ENCODE measurements at regions not wholly inside any gene's neighbourhood (a gene's known extent, or its start where the extent isn't known, plus 50 kb on each side); places are given as distances from the start of the nearest gene placed in this dataset.

DNA sequence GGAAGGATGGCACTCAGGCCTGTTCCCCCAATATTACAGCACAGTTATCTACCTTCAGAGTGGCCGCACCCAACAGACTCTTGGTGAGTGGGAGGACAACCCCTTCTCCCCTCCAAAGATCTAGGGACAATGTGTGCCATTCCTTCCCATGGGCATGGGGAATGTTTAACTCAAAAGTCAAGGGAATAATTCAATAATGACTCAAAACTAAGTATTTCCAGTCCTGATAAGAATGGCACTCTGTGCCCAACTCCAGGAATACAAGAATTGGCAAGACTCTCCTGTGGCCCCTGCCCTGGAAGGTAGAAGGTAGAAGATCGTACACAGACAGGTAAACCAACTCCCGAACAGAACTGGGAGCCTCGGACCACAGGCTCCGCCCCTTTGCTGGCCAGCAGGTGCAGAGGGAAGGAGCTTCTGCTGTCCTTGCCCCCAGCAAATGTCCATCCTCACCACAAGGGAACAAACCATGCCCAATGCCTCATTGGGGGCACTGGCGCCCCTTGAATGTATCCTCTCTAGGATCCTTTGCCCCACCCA lies 514.0 kb downstream of the NPHP4 start:
- DNase-seq: no peak

DNA sequence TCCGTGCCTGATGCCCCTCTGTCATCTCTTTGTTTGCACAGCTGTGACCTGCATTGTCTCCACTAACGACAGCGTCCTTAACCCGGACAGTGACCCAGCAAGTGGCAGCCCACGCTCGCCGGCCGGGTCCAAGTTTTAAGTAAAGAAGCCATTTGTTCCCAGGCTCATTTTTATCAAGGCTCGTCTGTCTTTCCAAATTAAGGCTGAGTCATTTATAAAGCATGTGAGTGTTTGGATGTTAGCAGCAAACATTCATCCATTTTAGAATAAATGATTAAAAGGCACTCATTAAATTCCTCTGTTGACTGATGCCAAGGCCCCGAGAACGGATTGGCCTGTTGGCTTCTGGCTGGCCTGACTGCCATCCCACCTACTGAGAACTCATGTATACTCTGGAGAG lies 514.5 kb downstream of the NPHP4 start:
- peak in 15 of 51 donors; percentile 11 to 64 (median 28) for DNase-seq

DNA sequence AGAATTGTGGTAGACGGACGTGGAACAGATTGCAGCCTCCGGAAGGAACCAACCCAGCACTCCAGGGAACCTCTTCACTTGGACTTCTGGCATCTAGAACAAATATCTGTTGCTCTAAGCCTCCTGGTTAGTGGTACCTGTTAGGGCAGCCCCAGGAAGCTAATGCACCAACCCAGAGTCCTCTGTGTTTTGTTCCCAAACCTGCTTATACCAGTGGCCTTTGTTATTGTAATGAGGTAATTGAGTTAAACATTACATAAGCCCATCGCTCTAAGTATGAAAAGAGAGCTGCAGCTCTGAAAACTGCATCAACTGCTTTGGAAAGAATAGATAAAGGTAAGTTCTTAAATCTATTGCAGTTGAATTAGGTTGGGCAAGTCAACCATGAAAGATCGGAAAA lies 516.7 kb downstream of the NPHP4 start:
- DNase-seq: no peak

DNA sequence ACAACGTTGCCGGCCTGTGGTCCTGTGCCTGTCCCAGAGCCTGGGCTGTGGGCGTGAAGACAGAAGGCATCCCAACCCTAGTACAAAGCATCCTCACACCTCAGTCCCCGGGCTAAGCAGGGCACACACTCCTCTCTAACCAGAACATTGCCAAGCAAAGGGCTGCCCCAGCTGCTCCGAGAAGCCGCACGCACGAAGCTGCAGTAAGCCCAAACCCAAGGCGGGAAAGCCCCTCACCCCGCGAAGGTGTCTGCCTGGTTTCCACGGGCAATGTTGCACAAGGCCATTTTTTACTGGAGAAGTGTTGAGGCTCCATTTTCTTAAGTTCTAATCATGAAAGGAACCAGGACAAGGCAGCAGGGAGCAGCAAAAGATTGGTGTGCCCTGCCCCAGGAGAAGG lies 519.0 kb downstream of the NPHP4 start:
- DNase-seq: no peak

DNA sequence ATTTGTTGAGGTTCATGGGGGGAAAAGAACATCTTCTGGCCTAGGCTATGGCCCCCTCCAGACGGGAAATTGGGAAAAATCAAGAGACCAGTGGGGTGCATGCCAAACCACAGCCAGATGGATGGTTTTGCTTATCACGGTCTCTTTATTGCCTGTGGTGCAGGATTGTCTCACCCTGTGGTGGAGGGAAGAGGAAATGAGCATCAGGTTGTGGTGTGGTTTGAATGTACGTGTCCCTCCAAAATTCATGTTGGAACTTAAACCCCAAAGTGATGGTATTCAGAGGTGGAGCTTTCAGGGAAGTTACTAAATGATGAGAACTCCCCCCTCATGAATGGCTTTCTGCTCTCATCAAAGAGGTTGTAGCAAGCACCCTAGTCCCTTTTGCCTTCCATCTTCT lies 525.7 kb downstream of the NPHP4 start:
- DNase-seq: no peak

DNA sequence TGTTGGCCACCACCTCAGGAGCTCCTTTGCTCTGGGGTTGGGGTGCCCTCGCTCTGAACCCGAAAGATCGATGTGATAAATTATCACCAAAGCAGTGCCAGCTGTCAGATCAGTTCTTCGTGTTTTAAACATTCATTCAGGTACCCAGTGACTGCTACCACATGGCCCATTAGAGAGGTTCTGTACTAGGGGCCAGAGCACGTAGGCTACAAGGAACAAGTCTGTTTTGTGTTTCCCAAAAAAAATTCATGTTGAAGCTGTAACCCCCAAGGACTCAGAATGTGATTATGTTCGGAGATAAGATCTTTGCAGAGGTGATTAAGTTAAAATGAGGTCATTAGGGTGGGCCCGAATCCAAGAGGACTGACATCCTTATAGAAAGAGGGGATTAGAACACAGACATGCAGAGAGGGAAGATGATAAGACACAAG lies 526.9 kb downstream of the NPHP4 start:
- DNase-seq: no peak

DNA sequence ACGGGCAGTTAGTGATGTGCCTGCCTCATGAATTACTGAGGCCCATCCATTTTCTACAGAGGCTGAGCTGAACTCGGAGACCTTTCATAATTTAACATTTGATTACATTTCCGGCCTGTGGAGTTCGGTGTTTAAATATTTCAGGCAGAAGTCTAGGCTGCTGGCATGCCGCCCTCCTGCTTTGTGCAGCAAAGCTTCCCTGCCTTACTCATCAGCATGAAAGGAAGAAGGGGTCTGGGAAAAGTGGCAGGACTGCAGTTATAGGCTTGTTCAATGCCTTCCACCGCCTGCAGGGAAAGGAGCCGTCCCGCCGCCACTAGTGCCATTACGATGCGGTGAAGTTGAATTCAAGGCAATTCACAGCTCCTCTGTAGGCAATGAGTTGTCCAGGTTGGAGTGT lies 527.9 kb downstream of the NPHP4 start:
- no peak for DNase-seq

DNA sequence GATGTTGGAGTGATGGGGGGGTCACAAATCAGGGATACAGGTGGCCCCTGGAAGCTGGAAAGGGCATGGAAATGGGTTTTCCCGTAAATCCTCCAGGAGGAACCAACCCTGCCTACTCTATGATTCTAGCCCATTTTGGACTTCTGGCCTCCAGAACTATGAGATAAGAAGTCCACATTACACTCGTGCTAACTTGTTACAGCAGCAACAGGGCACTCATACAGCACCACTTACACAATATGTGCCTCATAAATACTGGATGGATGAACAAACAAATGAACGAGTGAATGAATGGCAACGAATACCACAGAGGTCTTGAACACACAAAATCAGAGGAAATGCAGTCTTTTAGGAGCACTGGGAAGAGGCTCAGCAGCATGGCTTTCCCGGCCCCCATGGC lies 531.3 kb downstream of the NPHP4 start:
- DNase-seq: no peak

DNA sequence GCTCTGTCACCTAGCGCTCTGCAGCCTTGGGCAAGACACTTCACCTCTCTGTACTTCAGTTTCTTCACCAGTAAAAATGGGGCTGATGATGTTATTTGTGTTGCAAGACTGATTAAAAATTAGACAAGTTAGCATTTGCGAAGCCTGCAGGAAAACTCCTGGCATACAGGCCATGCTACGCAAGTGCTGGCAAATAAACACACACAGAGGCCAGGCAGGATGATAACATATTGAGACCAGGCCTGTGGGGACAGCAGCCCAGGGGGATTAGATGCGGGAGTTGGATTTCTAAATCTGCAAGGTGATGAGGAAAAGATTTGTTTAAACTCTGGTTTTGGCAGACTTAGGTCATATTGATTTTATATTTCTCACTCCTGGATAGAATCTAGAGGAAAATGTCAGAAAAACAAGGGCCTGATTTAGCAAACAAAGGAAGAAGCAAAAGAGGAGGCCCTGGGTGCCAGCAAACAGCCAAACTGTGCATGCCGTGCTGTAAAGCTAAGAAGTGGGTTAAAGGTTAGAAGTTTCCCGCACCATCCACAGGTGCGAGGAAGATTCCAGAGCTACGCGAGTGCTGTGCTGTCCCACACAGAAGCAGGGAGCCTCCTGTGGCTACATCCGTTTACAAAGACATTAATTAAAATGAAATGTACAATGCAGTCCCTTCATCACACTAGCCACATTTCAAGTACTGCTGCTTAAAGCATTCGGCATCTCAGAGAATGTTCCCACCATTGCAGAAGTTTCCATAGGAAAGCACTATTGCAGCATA lies 532.2 kb downstream of the NPHP4 start:
- no peak for DNase-seq

DNA sequence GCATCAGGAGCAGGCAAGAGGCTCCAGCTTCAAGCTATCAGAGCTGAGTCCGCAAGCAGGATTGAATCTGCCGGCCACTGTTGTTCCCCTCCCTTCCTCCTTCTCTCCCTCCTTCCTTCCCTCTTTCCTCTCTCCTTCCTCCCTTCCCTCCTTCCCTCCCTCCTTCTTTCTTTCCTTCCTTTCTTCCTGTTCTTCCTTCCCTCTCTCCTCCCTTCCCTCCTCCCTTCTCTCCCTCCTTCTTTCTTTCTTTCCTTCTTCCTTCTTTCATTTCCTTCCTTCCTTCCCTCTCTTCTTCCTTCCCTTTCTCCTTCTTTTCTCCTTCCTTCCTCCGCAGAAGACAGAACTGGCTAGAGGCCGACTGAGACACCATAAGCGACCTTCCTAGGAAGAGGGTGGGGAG lies 534.0 kb downstream of the NPHP4 start:
- DNase-seq: no peak

DNA sequence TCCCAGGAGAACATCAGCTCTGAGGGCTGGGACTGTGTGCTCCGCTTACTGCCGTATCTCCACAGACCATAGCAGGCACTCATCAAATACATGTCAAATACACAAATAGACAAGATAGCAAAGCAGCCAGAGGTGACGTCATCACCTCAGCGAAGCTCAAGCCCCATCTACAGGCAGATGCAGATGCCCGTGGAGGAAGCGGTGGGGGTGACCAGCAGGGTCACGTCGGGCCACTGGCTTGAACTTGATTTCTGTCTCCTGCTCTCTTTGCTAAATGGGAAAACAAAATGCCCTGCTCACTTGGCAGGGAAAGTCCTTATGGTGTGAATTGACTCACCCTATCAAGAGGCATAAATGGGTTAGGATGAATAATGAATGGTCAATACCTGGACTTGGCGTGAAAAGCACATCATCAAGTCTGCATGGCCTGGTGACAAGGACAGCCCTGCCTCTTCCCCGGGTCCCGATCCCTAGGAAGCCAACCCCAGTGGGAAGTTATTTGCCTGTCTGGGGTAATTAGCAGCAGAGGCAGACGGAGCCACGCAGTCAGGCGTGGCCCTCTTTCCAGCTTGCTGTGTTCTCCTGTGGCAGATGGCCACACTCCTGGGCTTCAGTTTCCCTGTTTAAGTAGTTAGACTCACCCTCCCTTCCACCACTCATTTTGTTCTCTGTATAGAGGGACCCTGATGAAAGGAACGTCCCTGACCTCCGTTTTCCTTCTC lies 536.0 kb downstream of the NPHP4 start:
- DNase-seq: no peak

DNA sequence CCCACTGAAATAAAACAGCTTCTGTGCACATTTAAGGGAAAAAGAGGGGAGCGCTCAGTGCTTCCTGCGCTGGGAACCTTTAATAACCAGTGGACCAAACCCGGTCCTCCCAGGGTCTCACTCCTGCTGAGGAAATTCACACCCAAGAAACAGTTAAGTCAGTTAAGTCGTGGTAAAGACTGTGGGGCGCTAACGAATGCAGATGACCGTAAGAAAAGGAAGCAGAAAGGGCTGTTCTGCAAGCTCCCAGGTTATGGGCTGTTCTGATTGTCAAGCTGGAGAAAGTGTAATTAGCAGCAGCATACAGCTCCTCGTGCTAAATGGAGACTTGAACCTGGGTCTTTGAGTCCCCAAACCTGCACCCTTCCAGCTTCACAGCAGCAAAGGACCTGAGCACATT lies 536.6 kb downstream of the NPHP4 start:
- DNase-seq: no peak

DNA sequence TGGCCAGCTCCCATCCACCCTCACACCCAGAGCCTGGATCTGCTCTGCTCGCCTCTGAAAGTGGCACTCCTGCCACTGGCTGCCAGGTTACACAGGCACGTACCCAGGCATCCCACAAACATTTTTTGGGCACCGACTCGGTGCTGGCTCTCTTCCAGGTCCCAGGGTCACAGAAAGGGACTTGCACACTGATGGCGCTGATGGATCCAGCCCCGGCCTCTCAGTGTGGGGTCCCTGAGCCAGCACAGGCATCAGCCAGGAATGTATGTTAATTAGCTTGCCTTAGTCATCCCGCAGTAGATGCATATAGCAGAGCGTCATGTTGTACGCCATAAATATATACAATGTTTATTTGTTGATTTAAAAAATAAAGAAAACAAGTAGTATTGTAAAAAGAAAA lies 537.2 kb downstream of the NPHP4 start:
- DNase-seq: no peak

DNA sequence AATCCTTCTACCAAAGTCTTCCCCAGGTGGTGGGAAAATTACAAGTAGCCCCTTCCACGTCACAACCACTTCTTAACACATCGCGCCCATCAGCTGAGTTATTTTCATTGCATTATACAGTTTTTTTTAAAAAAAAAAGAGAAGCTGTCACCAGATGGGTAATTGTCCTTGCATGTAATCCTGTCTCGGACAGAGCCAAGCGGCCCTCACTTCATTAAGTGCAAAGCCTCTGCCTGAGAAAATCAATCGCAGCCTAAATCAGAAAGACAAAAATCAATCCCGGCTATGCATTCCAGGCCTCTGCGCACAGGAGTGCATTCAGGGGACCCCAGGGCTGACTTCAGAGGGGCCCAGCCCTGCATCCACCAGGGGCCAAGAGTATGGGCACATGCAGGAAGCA lies 538.9 kb downstream of the NPHP4 start:
- no peak for DNase-seq

DNA sequence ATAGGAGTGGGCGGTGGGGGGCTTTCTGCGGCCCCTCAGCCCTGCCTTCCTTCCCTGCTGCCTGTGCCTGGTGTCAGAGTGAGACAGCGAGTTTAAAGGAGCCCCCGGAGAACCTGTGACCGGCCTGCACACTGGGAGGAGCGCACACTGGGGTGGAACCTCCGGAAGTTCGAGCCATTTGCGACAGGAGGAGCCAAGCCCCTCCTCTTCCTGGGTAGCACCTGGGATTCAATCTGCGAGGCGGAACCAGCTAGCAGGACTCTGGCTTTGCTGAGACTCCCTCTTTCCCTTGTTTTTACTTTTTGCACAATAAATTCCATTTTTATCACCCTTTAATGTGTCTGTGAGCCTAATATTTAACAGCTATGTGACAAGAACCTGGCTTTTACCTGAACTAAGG lies 540.6 kb downstream of the NPHP4 start:
- no peak for DNase-seq

DNA sequence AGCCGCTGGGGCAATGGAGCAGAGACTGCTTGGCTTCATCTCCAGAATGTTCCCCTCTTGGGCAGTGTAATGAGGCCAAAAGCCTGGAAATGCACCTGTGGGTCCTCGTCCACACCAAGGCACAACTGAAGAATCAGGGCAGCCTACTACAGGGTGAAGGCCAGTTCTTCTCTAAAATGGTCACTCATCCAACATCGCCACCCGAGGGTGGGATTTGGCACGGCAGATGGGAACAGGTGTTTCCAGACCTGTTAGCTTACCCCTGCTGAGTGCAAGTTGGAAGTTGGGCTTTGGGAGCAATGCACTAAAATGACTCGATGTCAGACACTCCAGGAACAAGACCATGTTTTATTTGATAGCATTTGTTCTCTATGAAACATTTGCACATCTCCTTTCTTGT lies 543.7 kb downstream of the NPHP4 start:
- no peak for DNase-seq

DNA sequence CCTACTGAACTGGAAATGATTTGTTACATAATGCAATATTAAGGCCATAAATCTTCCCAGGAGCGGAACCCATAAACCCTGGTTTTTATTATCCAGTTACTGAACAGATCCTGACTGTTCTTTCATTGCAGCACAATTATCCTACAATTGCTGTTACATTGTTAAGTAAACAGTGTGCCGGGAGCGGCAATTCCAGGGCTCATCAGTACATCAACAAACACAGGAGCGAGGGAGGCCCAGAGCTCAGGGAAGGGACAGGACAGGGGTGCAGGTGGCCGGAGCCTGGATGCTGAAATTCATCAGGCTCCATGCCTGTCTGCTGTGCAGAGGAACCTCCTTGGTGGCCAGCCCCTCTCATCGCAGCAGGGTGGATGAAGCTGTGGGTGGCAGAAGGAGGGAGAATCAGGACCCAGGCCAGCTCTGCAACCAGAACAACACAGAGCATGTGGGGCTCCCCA lies 544.7 kb downstream of the NPHP4 start:
- no peak for DNase-seq

DNA sequence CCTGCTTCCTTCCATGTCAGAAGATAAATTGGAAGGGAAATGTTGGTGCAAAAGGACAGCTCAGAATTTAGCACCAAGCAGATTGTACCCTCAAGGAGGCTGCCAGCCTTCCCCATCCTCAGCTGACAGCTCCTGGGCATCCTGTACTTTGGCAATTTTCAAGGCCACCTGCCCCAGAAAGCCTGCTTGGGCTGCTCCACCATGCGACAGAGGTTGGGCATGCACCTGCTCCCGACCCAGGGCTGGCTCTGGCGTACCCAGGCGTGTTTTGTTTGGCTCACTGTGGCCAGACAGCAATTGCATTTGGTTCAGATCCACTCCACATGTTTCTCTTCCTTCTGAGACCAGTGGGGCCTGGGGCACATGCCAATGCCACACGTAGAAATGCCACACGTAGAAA lies 547.8 kb downstream of the NPHP4 start:
- DNase-seq: no peak

DNA sequence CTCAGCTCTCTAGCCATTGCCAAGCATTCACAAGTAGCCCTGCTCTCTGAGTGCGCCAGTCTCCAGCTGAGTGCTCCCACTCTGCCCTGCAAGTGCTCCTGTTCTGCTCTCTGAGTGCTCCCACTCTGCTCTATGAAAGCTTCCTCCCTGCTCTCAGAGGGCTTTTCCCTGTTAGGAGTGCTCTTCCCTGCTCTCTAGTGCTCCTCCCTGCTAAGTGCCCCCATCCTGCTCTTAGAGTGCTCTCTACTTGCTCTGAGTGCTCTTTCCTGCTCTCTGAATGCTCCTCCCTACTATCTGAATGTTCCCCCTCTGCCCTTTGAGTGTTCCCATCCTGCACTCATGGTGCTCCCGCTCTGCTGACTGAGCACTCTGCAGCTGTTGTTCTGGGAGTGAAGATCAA lies 555.4 kb downstream of the NPHP4 start:
- DNase-seq: no peak

DNA sequence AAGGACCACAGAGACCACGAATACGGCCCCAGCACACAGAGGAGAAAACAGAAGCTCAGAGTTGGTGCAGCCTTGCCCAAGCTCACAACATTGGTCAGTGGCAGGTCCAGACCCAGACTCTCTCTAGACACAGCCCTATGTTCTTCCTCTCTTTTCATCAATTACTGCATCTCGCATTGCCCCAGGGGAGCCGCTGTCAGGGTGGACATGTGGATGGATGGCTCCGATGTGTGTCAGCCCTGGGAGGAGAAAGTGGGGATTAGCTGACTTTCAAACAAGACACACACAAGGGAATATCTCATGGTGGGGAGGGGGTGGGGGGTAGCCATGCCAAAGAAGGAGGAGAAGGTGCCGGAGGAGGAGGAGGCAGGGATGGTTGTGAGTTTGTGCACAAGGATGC lies 556.8 kb downstream of the NPHP4 start:
- DNase-seq: no peak

DNA sequence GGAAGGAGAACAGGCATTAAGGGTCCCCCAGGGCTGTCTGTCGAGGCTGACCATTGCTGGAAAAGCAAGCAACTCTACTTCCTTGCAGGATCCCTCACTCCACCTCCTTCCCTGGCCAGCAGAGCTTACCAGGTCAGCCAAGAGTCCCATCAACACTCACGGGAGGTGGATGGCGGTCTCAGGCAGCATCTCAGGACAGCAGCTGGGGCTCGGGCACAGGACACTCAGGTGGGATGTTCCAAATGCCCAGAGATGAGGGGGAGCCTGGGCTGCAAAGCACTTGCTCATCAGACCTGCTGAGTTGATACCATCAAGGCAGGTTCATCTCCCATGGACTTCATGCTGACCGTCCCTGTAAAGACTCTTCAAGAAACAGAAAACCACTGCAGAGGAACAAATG lies 559.8 kb downstream of the NPHP4 start:
- no peak for DNase-seq

DNA sequence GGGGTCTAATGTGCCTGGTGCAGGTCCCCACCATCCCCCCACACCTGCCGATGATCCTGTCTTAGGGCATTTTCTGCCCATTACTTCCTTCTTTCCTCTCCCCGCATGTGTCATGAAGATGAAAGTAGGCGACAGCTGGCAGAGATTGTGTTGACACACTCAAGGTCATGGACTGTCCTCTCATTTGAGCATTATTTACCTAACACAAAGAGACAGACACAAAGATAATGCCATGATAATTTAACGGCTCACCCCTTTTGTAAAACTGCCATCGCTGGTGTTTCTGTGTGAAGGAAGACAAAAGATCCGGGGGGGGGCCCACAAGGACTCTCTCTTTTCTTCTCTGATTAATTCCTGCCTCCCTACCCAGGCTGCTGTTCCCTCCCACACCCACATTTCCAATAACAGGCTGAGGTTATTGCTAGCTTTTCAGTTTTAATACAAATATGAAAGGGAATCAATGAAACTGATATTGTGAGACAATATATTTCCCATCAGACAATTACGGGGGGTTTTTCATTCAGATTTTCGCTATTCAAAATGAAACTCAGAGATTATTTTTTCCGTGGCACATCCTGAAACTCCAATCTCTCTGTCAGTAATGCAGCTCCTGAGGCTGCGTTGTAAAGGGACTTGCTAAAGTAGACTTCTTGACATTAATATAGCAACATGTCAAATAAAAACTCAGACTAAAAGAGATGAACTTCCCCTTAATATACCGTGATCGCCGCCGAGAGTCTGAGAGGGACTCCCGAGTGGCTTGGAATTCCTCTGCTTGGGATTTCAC lies 561.1 kb downstream of the NPHP4 start:
- no peak for DNase-seq

Data from hypothalamus (tissue), 51 donors.